HG03066 (cell line): ENCODE measurements at regions not wholly inside any gene's neighbourhood (a gene's known extent, or its start where the extent isn't known, plus 50 kb on each side); places are given as distances from the start of the nearest gene placed in this dataset.

ENCODE experiments used
- ATAC-seq: cut with Tn5 transposase; IDR thresholded peaks from one replicate; pipeline ENCODE4 v1.9.1; 2021; ENCODE audit warnings: low read depth; ENCODE audit not compliant: unreplicated experiment

GRCh38 chr6:22875845-22876244 lies 306.5 kb downstream of the HDGFL1 start:
- ATAC-seq: no peak

GRCh38 chr6:22878324-22878701 lies 308.9 kb downstream of the HDGFL1 start:
- no peak for ATAC-seq

- ATAC-seq: no peak
Measured at GRCh38 chr6:22878706-22879105, 309.3 kb downstream of the HDGFL1 start.

GRCh38 chr6:22880686-22881433 lies 311.5 kb downstream of the HDGFL1 start:
- ATAC-seq: no peak

GRCh38 chr6:22882581-22882980 lies 313.2 kb downstream of the HDGFL1 start:
- ATAC-seq: no peak

- no peak for ATAC-seq
Measured at GRCh38 chr6:22883061-22883717, 313.8 kb downstream of the HDGFL1 start.

- ATAC-seq: no peak
Measured at GRCh38 chr6:22884456-22884855, 315.1 kb downstream of the HDGFL1 start.

GRCh38 chr6:22886650-22887581 lies 317.6 kb downstream of the HDGFL1 start:
- ATAC-seq: no peak

GRCh38 chr6:22888163-22888752 lies 318.9 kb downstream of the HDGFL1 start:
- ATAC-seq: no peak

GRCh38 chr6:22891934-22892333 lies 322.6 kb downstream of the HDGFL1 start:
- ATAC-seq: no peak

- ATAC-seq: no peak
Measured at GRCh38 chr6:22892452-22892851, 323.1 kb downstream of the HDGFL1 start.

GRCh38 chr6:22896696-22897095 lies 327.3 kb downstream of the HDGFL1 start:
- ATAC-seq: no peak

GRCh38 chr6:22899426-22899825 lies 330.1 kb downstream of the HDGFL1 start:
- no peak for ATAC-seq

GRCh38 chr6:22903826-22904225 lies 334.5 kb downstream of the HDGFL1 start:
- ATAC-seq: no peak

- ATAC-seq: no peak
Measured at GRCh38 chr6:22904431-22904830, 335.1 kb downstream of the HDGFL1 start.

GRCh38 chr6:22906091-22906549 lies 336.8 kb downstream of the HDGFL1 start:
- no peak for ATAC-seq

GRCh38 chr6:22907085-22907484 lies 337.7 kb downstream of the HDGFL1 start:
- ATAC-seq: no peak

GRCh38 chr6:22910370-22910769 lies 341.0 kb downstream of the HDGFL1 start:
- no peak for ATAC-seq

- no peak for ATAC-seq
Measured at GRCh38 chr6:22913612-22914011, 344.2 kb downstream of the HDGFL1 start.

GRCh38 chr6:22917344-22917743 lies 348.0 kb downstream of the HDGFL1 start:
- no peak for ATAC-seq

- no peak for ATAC-seq
Measured at GRCh38 chr6:22921828-22922227, 352.5 kb downstream of the HDGFL1 start.
